ENCODE measurements at regions not wholly inside any gene's neighbourhood (a gene's known extent, or its start where the extent isn't known, plus 50 kb on each side); places are given as distances from the start of the nearest gene placed in this dataset.

- no peak for TF ChIP-seq POLR2AphosphoS5 (IDR thresholded peaks at IDR 0.05)
- no peak for TF ChIP-seq CTCF (IDR thresholded peaks at IDR 0.05)
- TF ChIP-seq POLR2A (IDR thresholded peaks at IDR 0.05), result no peak
- intact Hi-C loops (cut with DNase I; ENCODE audit: low total_unique reads), result no loop called here
Observed at GRCh38 chr2:192591617-192592016, 396.9 kb upstream of the TMEFF2 start.

GRCh38 chr2:192585418-192585817 is 390.7 kb upstream of the TMEFF2 start:
- H3K9me3 ChIP-seq, result no peaks in the 10 kb centered on the region
- intact Hi-C loops (cut with DNase I; ENCODE audit: low total_unique reads), result loop anchor here (10.0 kb wide), 1 partner anchor 1149 kb away; no protein-coding TSS in a partner anchor
- TF ChIP-seq POLR2A (IDR thresholded peaks at IDR 0.05) (no peak), CTCF (IDR thresholded peaks at IDR 0.05) (no peak), POLR2AphosphoS5 (IDR thresholded peaks at IDR 0.05) (no peak)

More at GRCh38 chr2:192591617-192592016, 396.9 kb upstream of the TMEFF2 start:
- H3K36me3 ChIP-seq, result no peaks in the 10 kb centered on the region
- no peaks in the 10 kb centered on the region for H3K27me3 ChIP-seq
- H3K9me3 ChIP-seq, result no peaks in the 10 kb centered on the region
- DNase-seq (ENCODE audit: low spot score in 2 of 2), result no peak
- no peak overlapping the region for H3K4me3 ChIP-seq
- H3K4me1 ChIP-seq, result no peaks in the 10 kb centered on the region
- no peak overlapping the region for H3K27ac ChIP-seq

GRCh38 chr2:192584976-192585375 is 390.2 kb upstream of the TMEFF2 start:
- Histone ChIP-seq H3K36me3 (no peaks in the 10 kb centered on the region), H3K27ac (no peak overlapping the region), H3K9me3 (no peaks in the 10 kb centered on the region), H3K27me3 (no peaks in the 10 kb centered on the region), H3K4me3 (no peak overlapping the region), H3K4me1 (no peaks in the 10 kb centered on the region)
- intact Hi-C loops (cut with DNase I; ENCODE audit: low total_unique reads), result loop anchor here (10.0 kb wide), 1 partner anchor 1150 kb away; no protein-coding TSS in a partner anchor
- no peak for TF ChIP-seq POLR2A (IDR thresholded peaks at IDR 0.05)
- no peak for TF ChIP-seq POLR2AphosphoS5 (IDR thresholded peaks at IDR 0.05)
- no peak for TF ChIP-seq CTCF (IDR thresholded peaks at IDR 0.05)
- no peak for DNase-seq (ENCODE audit: low spot score in 2 of 2)

More at GRCh38 chr2:192585418-192585817, 390.7 kb upstream of the TMEFF2 start:
- Histone ChIP-seq H3K4me3 (no peak overlapping the region), H3K27me3 (no peaks in the 10 kb centered on the region), H3K27ac (no peak overlapping the region), H3K4me1 (no peaks in the 10 kb centered on the region), H3K36me3 (no peaks in the 10 kb centered on the region)
- DNase-seq (ENCODE audit: low spot score in 2 of 2), result no peak

- TF ChIP-seq POLR2AphosphoS5 (IDR thresholded peaks at IDR 0.05), result no peak
- TF ChIP-seq CTCF (IDR thresholded peaks at IDR 0.05), result no peak
- no peak for TF ChIP-seq POLR2A (IDR thresholded peaks at IDR 0.05)
- Histone ChIP-seq H3K4me1 (no peaks in the 10 kb centered on the region), H3K4me3 (no peak overlapping the region), H3K36me3 (no peaks in the 10 kb centered on the region), H3K27ac (no peak overlapping the region), H3K27me3 (no peaks in the 10 kb centered on the region), H3K9me3 (no peaks in the 10 kb centered on the region)
- DNase-seq (ENCODE audit: low spot score in 2 of 2), result no peak
- intact Hi-C loops (cut with DNase I; ENCODE audit: low total_unique reads), result loop anchor here (10.0 kb wide), 1 partner anchor 1155 kb away; no protein-coding TSS in a partner anchor
Observed at GRCh38 chr2:192579965-192580700, 385.4 kb upstream of the TMEFF2 start.

GRCh38 chr2:192578780-192579179 is 384.0 kb upstream of the TMEFF2 start:
- Histone ChIP-seq H3K9me3 (no peaks in the 10 kb centered on the region), H3K4me3 (no peak overlapping the region), H3K27me3 (no peaks in the 10 kb centered on the region), H3K4me1 (no peaks in the 10 kb centered on the region), H3K27ac (no peak overlapping the region), H3K36me3 (no peaks in the 10 kb centered on the region)
- TF ChIP-seq POLR2AphosphoS5 (IDR thresholded peaks at IDR 0.05), result no peak
- TF ChIP-seq POLR2A (IDR thresholded peaks at IDR 0.05), result no peak
- no peak for TF ChIP-seq CTCF (IDR thresholded peaks at IDR 0.05)
- intact Hi-C loops (cut with DNase I; ENCODE audit: low total_unique reads), result no loop called here
- DNase-seq (ENCODE audit: low spot score in 2 of 2), result no peak

All from breast epithelium (tissue), 4 donors.